Activated CD4-positive, alpha-beta memory T cell treated with anti-CD3 and anti-CD28 coated beads, Interleukin-2, amount 10 ng/mL, durations not matched to agents 7 days and 5 days (primary cell): ENCODE measurements at regions not wholly inside any gene's neighbourhood (a gene's known extent, or its start where the extent isn't known, plus 50 kb on each side); places are given as distances from the start of the nearest gene placed in this dataset.

Experiments
- CTCF ChIA-PET: fragments of 350-600 bp; sonication (Branson Sonifier 250); formaldehyde crosslinking; loops from one replicate; lab custom pipeline; 2021; ENCODE audit warnings: antibody characterized with exemption, inconsistent platforms; lab: Charles Lee
- POLR2A ChIA-PET: fragments of 350-600 bp; sonication (Branson Sonifier 250); formaldehyde crosslinking; loops from one replicate; lab custom pipeline; 2021; ENCODE audit warnings: antibody characterized with exemption; lab: Charles Lee
- DNase-seq: peaks from one replicate; pipeline ENCODE4 v3.0.0-alpha.2; 2020
- H3K27ac Mint-ChIP-seq: one replicate; pipeline ENCODE4 v1.8.0; 2021; ENCODE audit warnings: mild to moderate bottlenecking, mixed read lengths
- H3K27me3 Mint-ChIP-seq: one replicate; pipeline ENCODE4 v1.8.0; 2021; ENCODE audit warnings: mixed read lengths
- H3K36me3 Mint-ChIP-seq: one replicate; pipeline ENCODE4 v1.8.0; 2021; ENCODE audit warnings: low read depth, mixed read lengths
- H3K4me1 Mint-ChIP-seq: one replicate; pipeline ENCODE4 v1.8.0; 2021; ENCODE audit warnings: mixed read lengths
- H3K4me3 Mint-ChIP-seq: one replicate; pipeline ENCODE4 v1.8.0; 2021; ENCODE audit warnings: mild to moderate bottlenecking, mixed read lengths
- H3K9me3 Mint-ChIP-seq: one replicate; pipeline ENCODE4 v1.8.0; 2021; ENCODE audit warnings: mixed read lengths

DNA sequence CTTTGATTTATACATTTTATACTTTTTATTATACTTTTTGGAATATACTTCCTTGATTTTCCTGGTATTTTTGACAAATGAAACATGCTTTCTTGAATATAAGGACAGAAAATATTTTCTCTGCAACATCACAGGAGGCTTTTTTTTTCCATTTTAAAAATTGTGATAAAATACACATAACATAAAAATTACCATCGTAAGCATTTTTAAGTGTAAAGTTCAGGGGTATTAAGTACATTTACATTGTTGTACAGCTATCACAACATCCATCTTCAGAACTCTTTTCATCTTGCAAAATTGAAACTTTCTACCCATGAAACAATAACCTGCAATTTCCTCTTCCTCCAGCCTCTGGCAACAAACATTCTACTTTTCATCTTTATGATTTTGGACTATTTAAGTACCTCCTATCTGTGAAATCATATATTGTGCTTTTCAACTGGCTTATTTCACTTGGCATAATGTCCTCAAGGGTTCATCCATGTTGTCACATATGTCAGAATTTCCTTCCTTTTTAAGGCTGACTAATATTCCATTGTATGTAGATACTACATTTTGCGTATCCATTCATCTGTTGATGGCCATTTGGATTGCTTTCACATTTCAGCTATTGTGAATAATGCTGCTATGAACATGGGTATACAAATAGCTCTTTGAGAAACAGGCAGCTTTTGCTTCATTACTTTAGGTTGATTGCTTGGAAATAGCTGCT, 412.6 kb downstream of the RAPGEF2 start:
- no peak overlapping the region for H3K4me3 Mint-ChIP-seq
- no peak for DNase-seq
- ChIA-PET POLR2A (no interaction called here), CTCF (no interaction called here)
- H3K27ac Mint-ChIP-seq = no peak overlapping the region
- no peaks in the 10 kb centered on the region for H3K9me3 Mint-ChIP-seq
- H3K36me3 Mint-ChIP-seq = no peaks in the 10 kb centered on the region
- no peaks in the 10 kb centered on the region for H3K4me1 Mint-ChIP-seq
- peaks cover 4% of the 10 kb centered on the region for H3K27me3 Mint-ChIP-seq

DNA sequence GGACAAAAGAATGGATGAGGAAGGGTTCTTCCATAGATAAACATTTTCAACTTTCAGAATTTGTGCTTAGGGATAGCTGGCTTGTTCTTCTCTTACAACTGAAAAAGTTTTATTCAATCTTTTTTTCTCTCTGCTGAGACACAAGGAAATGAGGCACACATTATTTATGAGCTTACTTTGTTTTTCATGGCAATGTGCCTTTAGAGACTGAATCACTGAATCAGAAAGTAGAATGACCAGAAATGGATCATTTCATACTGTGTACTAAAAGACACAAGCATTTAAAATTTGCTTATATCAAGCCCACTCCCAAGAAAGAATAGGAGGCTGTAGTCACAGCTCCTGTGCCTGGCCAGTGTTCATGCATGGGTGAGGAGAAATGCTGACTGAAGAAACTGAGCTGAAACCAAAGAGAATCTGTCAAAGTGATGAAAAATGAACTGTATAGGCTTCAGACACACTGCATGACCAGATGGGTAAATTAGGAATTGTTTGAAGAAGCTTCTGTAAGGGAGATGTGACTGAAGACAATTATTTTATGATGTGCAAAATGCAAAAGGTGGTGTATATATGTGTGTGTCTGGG, 413.8 kb downstream of the RAPGEF2 start:
- Mint-ChIP-seq H3K27ac (no peak overlapping the region), H3K9me3 (no peaks in the 10 kb centered on the region), H3K4me1 (no peaks in the 10 kb centered on the region), H3K4me3 (no peak overlapping the region), H3K36me3 (no peaks in the 10 kb centered on the region), H3K27me3 (peaks cover 4% of the 10 kb centered on the region)
- DNase-seq = no peak
- ChIA-PET CTCF (no interaction called here), POLR2A (no interaction called here)

DNA sequence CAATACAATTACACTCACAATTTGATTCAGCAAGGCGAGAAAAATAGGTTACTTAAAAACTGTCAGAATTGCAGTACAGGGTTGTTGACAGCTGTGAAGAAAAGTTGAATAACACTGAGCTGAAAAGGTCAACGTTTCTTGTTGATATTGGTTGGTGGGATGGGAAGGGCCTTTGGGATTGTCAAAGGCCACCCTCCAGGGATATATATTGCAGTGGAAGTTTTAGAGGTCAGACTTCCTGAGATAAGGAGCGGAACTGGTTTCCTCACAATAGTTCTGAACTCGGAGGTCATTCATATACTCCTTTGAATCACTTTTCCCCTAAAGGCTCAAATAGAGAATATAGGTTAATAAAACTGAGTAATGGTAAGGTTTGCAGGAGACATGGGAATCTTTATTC, 417.2 kb downstream of the RAPGEF2 start:
- no peak for DNase-seq
- H3K4me1 Mint-ChIP-seq = no peaks in the 10 kb centered on the region
- peaks cover 4% of the 10 kb centered on the region for H3K27me3 Mint-ChIP-seq
- POLR2A ChIA-PET = no interaction called here
- no peaks in the 10 kb centered on the region for H3K36me3 Mint-ChIP-seq
- no peak overlapping the region for H3K27ac Mint-ChIP-seq
- CTCF ChIA-PET = no interaction called here
- H3K4me3 Mint-ChIP-seq = no peak overlapping the region
- no peaks in the 10 kb centered on the region for H3K9me3 Mint-ChIP-seq

DNA sequence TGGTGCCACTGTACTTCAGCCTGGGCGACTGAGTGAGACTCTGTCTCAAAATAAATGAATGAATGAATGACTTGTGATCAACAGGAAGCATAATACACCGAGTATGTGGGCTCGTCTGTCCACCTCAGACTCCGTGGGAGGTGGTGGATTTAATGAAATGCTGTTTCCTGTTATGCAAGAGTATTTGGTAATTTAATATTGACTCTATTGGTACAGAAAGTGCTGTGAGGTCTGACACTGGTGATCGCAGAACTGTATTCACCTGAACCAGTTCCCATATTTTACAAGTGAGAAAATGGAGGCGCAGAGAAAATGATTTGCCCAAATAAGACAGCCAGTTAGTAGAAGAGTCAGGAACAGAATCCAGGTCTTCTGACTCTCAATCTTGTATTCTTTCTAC, 423.3 kb downstream of the RAPGEF2 start:
- Mint-ChIP-seq H3K36me3 (no peaks in the 10 kb centered on the region), H3K9me3 (no peaks in the 10 kb centered on the region), H3K4me3 (no peak overlapping the region), H3K4me1 (no peaks in the 10 kb centered on the region), H3K27me3 (no peaks in the 10 kb centered on the region), H3K27ac (no peak overlapping the region)
- CTCF ChIA-PET = no interaction called here
- no peak for DNase-seq
- POLR2A ChIA-PET = no interaction called here

DNA sequence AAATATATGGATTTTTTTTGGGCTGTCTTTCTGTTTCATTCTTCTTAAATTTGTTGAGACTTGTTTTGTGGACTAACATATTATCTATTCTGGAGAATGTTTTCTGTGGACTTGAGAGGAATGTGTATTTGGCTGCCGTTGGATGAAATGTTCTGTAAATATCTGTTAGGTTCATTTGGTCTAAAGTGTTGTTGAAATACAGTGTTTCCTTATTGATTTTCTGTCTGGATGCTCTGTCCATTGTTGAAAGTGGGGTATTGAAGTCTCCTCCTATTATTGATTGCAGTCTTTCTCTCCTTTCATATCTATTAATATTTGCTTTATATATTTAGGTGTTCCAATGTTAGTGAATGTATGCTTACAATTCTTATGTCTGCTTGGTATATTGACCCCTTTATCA, 431.8 kb downstream of the RAPGEF2 start:
- Mint-ChIP-seq H3K27me3 (no peaks in the 10 kb centered on the region), H3K27ac (no peak overlapping the region), H3K36me3 (no peaks in the 10 kb centered on the region), H3K9me3 (no peaks in the 10 kb centered on the region), H3K4me1 (no peaks in the 10 kb centered on the region), H3K4me3 (no peak overlapping the region)
- ChIA-PET POLR2A (no interaction called here), CTCF (no interaction called here)
- DNase-seq = no peak

DNA sequence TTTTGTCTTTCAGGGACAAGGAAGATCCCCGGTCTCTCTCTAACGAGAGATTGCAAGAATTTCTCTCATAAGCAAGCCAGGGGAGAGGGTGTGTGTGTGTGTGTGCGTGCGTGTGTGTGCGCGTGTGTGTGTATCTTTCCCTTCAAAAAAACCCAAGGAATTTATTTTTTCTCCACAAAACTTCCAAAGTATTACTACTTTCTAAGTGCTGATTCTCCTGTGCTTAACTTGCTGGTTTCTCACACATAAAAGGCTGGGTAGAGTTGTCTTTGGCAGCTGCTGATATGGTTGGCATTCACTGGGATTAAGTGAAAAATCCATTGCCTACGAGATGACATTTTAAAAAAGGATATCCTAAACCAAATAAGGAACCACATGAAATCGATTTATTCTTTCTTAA, 435.7 kb downstream of the RAPGEF2 start:
- Mint-ChIP-seq H3K9me3 (no peaks in the 10 kb centered on the region), H3K27me3 (no peaks in the 10 kb centered on the region), H3K4me1 (no peaks in the 10 kb centered on the region), H3K27ac (no peak overlapping the region), H3K36me3 (no peaks in the 10 kb centered on the region), H3K4me3 (no peak overlapping the region)
- ChIA-PET POLR2A (no interaction called here), CTCF (no interaction called here)
- no peak for DNase-seq

DNA sequence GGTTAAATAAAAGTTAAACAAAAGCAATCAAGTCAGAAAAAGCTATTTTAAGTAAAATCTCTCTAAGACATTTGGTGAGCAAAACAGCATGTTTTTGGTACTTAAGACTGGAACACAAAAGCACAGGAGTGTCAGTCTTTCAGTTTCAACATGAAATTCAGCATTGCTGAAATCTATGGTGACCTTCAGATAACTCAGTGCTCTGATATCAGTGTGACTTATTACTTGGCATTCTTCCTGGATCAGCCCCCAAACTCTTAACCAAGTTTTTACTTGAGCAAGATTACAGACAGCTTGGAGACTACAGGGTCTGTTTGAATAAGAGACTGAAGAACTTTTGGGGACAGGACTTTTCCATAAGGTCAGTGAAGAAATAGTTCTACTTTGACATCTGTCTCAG, 437.2 kb downstream of the RAPGEF2 start:
- Mint-ChIP-seq H3K36me3 (no peaks in the 10 kb centered on the region), H3K9me3 (no peaks in the 10 kb centered on the region), H3K4me3 (no peak overlapping the region), H3K4me1 (no peaks in the 10 kb centered on the region), H3K27me3 (no peaks in the 10 kb centered on the region), H3K27ac (no peak overlapping the region)
- ChIA-PET POLR2A (no interaction called here), CTCF (no interaction called here)
- DNase-seq = no peak

DNA sequence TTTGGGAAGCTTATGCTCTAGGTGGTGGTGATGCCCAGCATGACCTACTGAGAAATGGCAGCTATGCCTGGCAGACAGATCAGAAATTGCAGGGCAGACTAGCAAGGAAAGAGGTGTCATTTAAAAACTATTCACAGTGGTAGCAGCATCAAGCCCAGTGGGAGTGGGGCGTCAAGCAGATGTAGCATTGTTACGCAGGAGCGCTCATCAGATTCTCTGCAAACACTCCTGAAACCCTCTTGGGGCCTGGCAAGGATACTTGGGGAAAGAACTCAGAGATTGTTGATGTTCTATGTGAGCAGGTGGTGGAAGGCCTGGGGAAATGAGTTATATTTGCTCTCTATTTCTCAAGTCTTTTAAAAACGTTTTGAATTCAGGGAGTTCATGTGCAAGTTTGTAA, 437.6 kb downstream of the RAPGEF2 start:
- Mint-ChIP-seq H3K9me3 (no peaks in the 10 kb centered on the region), H3K36me3 (no peaks in the 10 kb centered on the region), H3K27ac (no peak overlapping the region), H3K4me1 (no peaks in the 10 kb centered on the region), H3K27me3 (no peaks in the 10 kb centered on the region), H3K4me3 (no peak overlapping the region)
- CTCF ChIA-PET = no interaction called here
- no peak for DNase-seq
- POLR2A ChIA-PET = no interaction called here

DNA sequence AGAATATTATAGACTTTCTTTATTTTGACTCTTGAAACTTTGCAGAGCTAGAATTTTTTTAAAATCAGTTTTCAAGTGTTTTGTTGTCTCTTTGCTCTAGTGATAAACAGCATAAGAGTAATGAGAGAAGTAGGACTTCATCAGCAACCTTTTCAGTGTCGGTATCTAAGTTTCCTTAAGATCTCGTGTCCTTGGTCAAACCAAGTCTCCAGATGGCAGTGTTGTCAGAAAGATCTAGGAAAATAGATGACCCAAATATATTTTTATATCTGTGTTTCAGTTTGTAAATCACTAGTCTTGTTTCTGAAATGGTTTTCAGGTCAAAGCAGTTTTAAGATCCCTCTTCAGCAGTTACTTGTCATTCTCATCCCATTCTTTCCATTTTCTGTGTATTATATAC, 438.3 kb downstream of the RAPGEF2 start:
- ChIA-PET CTCF (no interaction called here), POLR2A (no interaction called here)
- H3K27me3 Mint-ChIP-seq = no peaks in the 10 kb centered on the region
- no peak overlapping the region for H3K4me3 Mint-ChIP-seq
- no peaks in the 10 kb centered on the region for H3K4me1 Mint-ChIP-seq
- H3K9me3 Mint-ChIP-seq = no peaks in the 10 kb centered on the region
- no peak overlapping the region for H3K27ac Mint-ChIP-seq
- no peak for DNase-seq
- no peaks in the 10 kb centered on the region for H3K36me3 Mint-ChIP-seq

DNA sequence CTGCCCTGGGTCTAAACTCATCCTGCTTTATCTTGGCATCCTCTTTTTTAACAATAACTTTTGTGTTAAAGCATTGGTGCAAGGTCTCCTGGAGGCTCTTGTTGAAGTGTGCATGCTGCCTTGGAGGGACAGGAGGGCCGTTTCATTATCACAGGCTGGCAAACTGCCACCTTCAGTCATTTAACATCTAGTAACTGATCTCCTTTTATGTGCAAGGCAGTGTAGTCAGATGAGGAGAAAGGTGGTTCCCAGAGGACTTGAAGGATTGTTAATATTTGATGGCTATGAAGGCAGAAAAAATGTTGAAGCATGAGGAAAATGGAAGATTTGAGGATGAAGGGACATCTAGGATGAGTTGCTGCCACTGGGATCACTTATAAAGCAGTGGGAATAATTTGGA, 439.4 kb downstream of the RAPGEF2 start:
- Mint-ChIP-seq H3K27ac (no peak overlapping the region), H3K27me3 (no peaks in the 10 kb centered on the region), H3K9me3 (no peaks in the 10 kb centered on the region), H3K4me3 (no peak overlapping the region), H3K36me3 (no peaks in the 10 kb centered on the region), H3K4me1 (no peaks in the 10 kb centered on the region)
- POLR2A ChIA-PET = no interaction called here
- DNase-seq = no peak
- CTCF ChIA-PET = no interaction called here

DNA sequence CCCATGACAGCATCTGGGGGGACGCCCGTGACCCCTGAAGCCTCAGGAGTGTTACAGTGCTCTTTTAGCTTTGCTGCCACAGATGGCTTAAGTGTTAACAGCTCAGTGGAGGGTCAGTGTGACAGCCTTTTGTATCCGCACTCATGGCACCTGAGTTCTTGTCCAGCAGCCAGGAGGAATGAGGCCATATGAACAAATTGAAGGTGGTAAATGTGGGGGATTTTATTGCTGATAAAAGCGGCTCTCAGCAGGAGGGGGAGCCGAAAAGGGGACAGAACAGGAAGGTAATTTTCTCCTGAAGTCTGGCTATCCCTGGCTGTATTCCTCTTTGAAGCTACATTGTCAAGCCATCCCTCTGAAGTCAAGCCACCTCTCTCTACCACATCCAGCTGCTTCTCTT, 441.0 kb downstream of the RAPGEF2 start:
- H3K9me3 Mint-ChIP-seq = no peaks in the 10 kb centered on the region
- no peaks in the 10 kb centered on the region for H3K27me3 Mint-ChIP-seq
- ChIA-PET CTCF (no interaction called here), POLR2A (no interaction called here)
- H3K27ac Mint-ChIP-seq = no peak overlapping the region
- no peaks in the 10 kb centered on the region for H3K4me1 Mint-ChIP-seq
- no peaks in the 10 kb centered on the region for H3K36me3 Mint-ChIP-seq
- no peak overlapping the region for H3K4me3 Mint-ChIP-seq
- no peak for DNase-seq

DNA sequence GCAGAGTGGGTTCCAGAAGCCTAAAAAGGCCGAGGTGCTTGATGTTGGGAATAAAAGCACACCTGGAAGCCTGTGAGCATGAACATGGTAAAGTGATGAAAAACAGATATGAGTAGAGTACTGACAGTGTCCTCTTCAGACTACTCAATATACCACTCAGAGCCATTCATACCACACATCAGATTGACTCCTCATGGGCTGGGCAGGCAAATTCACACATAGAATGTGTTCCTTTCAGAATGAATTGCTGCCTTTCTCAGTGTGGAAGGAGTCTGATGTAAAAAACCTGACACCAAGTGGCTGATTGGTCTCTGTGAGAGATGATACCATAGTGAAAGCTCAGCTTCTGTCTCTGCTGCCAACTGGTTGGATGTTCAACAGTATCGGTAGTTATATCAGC, 442.7 kb downstream of the RAPGEF2 start:
- Mint-ChIP-seq H3K36me3 (no peaks in the 10 kb centered on the region), H3K27ac (no peak overlapping the region), H3K4me3 (no peak overlapping the region), H3K27me3 (no peaks in the 10 kb centered on the region), H3K9me3 (no peaks in the 10 kb centered on the region), H3K4me1 (no peaks in the 10 kb centered on the region)
- POLR2A ChIA-PET = no interaction called here
- CTCF ChIA-PET = no interaction called here
- DNase-seq = no peak

DNA sequence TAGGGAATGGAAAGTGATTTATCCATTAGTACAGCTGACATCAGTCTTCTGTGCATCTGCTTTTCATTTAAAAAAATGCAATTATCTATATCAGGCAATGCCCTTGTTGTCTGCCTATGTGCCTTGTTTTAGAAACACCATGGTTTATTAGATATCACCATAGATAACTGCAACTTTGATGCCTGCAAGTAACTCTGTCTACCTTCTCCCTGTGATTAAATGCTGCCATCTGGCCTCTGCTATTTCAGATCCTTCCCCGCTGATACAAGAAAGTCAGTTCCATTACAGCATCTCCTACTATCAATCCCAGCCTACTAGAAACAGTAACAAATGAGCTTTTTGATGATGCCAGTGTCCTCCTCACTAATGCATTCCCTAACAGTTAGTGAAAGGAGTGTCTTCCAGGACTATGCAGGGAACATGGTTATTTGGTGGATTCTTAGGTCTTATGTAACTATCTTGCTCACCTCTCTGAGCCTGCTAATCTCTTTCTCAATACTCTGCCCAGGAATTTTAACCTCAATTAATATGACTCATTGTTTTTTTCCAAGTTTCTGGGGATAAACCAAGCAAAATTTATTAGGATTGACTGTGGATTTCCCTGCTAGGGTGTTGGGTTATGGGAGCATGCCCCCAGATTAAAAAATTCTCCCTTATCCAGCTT, 444.9 kb downstream of the RAPGEF2 start:
- DNase-seq = no peak
- no peaks in the 10 kb centered on the region for H3K36me3 Mint-ChIP-seq
- no peak overlapping the region for H3K27ac Mint-ChIP-seq

DNA sequence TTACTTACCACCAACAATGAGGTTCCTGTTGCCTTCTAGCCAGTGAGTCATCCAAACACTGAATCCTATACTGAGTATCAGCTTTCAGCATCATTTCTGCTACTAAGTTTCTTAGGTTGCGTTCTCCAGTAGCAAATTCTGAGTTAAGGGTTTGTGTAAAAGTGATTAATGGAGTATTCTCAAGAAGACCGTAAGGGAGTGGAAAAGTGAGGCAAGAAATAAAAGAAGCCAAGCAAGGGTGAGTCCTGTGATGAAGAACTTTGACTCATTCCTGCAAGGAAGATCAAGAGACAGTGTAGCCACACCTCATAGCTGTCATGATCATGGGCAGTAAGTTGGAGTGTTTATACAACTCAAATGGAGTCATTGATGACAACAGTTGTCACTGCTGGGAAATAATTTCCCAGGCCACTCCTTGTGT, 446.2 kb downstream of the RAPGEF2 start:
- no peak for DNase-seq
- Mint-ChIP-seq H3K4me1 (no peaks in the 10 kb centered on the region), H3K36me3 (no peaks in the 10 kb centered on the region), H3K27me3 (no peaks in the 10 kb centered on the region), H3K27ac (no peak overlapping the region), H3K9me3 (no peaks in the 10 kb centered on the region), H3K4me3 (no peak overlapping the region)
- ChIA-PET CTCF (no interaction called here), POLR2A (no interaction called here)

More for the DNA sequence above, 444.9 kb downstream of the RAPGEF2 start:
- ChIA-PET POLR2A (no interaction called here), CTCF (no interaction called here)
- Mint-ChIP-seq H3K4me1 (no peaks in the 10 kb centered on the region), H3K27me3 (no peaks in the 10 kb centered on the region), H3K9me3 (no peaks in the 10 kb centered on the region), H3K4me3 (no peak overlapping the region)
